GM21825 (cell line): ENCODE measurements at regions not wholly inside any gene's neighbourhood (a gene's known extent, or its start where the extent isn't known, plus 50 kb on each side); places are given as distances from the start of the nearest gene placed in this dataset.
A peak's percentile ranks its signal among the peaks of the same experiment; 100 is the strongest.

ENCODE experiments used
- ATAC-seq: cut with Tn5 transposase; IDR thresholded peaks from one replicate; pipeline ENCODE4 v1.9.1; 2021; ENCODE audit warnings: mild to moderate bottlenecking, moderate library complexity; ENCODE audit not compliant: unreplicated experiment

DNA sequence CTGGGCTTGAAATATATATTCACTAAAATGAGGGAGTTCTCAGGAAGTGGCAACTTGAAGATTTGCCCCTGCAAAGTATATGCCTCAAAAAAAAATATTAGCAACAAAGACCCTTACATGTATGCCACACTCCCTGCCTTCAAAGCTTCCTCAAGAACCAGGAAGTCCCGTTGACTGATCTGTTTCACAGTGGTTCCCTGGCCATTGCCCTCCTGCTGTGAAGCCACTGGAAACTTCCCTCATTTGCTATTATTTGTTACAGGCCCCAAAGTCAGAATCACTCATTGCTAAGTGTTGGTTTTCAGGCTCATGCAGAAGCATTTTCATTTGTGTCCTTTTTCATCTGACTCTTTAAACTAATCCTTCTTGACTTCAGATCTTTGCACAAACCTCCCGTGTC, 421.5 kb downstream of the ZNF521 start:
- no peak for ATAC-seq

DNA sequence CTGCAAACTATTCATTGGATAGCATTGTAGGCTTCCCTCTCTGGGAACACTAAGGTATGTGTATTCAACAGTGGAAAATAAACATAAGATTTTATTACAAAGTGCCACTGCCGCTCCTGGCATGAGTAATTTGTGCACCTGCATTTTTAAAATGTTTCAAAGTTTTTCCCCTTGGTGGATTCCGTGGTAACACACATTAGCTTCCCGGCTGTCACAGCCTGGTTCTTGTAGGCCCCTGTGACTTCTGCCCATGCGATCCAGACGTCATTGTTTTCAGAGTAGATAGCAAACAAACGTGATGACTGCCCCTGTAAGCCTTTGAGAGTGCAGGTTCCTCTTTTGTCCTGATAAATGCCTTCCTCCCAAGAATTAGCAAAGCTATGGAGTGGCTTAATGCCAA, 421.0 kb downstream of the ZNF521 start:
- no peak for ATAC-seq

DNA sequence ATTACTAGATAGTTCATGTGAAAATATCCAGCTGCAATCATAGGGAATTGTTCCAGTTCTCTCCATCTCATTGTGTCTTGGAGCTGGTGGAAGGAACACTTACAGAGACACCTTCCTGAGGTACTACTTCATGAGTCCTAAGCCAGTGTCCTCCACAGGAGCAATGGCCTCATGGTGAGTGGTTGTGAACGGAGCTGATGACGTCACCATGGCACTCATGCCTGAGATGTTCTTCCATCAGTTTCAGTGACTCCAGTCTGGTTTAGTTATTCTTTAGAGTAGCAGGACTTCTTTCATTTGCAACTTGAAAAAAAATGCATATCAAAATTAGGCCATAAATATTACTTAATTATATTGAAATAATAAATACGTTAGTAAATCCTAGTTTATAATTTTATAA, 418.6 kb downstream of the ZNF521 start:
- no peak for ATAC-seq

DNA sequence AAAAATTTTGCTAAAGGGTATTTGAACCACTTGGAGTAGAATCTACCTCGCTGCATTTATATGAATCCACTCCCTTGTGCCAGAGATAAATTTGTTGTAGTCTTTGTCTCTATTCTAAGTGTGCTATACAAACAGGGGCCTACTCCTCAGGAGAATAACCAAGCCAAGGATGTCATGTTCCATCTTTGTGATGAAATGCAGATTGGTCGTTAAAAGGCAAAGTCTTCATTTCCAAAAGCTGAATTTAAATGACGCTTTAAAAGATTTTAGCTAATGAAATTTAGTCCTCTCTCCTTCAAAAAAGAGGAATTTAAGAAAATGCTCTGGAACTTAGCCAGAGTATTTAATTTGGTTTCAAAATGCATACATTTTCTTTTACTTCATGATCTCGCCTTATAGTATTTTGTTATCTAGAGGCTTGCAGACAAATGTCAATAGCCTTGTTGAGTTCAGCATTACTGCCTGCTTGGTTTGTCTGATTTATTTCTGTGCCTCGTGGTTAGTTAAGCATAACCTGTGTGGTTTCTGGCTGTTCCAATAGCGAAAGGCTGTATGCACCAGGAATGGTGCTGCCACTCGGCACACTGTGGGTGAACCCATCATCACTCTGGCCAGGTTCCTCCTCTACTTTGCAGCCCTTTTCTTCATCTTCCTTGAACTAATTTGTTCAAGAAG, 417.6 kb downstream of the ZNF521 start:
- no peak for ATAC-seq

DNA sequence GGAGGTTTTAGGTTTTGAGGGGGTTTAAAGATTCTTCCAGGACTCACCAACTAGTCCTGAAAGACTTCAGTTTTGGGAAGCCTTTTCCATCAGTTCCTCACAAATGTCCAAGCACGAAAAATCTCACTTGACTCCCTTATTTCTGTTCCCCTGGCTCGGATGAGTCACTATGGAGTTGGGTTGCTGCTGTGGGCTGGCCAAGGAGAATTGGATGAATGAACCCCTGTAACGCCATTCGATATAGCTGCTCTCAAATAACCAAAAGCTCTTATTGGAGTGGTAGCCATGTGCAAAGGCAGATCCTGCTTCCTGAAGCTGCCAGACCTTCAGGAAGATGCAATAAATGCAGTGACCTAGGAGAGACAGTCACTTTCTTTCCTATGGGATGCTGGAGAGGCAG, 417.0 kb downstream of the ZNF521 start:
- ATAC-seq = no peak

DNA sequence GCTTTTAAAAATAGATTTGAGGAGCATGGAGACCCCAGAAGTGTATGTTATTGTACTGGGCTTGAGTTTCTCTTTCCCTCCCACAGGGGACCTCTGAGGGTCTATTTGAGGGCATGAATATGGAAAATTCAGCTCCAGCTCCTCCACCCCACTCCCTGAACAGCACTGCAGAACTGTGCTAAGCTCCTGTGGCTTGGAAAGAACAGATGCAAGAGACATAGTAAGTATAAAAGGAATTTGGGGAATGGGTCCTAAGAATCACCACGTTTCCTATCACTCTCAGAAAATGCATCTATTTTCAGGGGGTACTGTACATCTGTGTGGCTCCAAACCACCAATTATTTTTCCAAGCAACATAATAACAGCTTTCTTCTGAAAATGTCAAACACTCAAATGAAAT, 416.1 kb downstream of the ZNF521 start:
- no peak for ATAC-seq

DNA sequence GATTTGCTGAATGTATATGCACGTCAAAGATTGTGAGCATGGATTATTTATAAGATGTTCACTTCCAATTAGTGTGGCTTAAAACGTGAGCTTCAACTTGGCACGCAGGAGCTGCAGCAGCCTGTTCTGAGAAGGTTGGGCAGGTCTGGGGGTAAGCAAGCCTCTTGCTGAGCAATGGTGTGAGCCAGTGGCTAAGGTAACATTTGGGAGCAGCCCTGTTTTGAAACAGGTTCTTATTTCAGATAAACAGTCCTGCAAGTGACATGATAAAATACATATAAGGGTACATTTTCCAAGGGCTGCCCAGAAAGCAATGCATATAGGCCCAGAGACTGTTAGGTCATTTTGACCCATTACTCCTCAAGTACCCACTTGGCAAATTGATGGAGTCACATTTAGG, 415.3 kb downstream of the ZNF521 start:
- ATAC-seq = no peak

DNA sequence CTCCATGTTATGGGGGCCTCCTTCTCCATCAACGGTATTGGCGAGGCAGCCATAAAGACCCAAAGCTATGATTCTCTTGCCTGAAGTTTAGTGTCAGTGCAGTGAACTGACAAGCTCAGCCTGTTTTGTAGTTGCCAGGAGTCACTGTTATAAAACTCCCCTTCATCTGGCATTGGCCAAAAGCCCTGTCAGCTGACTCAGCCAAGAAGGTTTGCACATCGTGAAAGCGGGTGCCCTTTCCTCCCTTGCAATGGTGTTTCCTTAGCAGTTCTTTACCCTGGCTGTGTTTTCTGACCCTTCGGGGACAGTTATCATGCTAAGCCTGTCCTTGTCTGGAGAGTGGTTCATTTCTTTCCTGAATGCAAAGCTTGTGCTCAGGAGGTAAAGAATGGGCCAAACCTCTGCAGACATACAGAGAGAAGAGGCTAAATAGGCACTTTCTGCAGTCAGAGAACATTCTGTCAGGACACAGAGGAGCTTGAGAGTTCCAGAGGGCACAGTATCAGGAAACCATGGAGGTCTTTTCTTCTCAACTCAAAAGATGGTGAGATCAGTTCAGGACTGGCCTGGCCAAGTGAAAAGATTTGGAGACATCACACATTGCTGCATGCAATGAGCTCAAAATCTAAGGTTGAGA, 414.2 kb downstream of the ZNF521 start:
- no peak for ATAC-seq

DNA sequence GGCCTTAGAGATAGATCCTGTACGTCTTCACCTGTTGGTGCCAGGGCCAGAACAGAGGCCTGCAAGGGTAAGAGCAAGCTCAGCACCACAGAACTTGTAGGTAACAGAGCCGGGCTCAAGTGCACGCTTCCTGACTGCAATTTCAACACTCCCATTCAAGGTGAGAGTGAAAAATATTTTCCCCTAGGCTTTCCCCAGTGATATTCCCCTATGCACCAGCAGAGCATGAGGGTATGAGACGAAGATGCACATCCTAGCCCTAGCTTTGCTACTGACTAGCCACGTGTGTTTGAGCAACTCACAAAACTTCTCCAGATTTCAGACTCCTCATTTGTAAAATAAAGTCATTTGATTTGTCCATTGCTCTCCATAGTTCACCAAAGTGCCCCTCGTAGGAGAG, 411.6 kb downstream of the ZNF521 start:
- no peak for ATAC-seq

DNA sequence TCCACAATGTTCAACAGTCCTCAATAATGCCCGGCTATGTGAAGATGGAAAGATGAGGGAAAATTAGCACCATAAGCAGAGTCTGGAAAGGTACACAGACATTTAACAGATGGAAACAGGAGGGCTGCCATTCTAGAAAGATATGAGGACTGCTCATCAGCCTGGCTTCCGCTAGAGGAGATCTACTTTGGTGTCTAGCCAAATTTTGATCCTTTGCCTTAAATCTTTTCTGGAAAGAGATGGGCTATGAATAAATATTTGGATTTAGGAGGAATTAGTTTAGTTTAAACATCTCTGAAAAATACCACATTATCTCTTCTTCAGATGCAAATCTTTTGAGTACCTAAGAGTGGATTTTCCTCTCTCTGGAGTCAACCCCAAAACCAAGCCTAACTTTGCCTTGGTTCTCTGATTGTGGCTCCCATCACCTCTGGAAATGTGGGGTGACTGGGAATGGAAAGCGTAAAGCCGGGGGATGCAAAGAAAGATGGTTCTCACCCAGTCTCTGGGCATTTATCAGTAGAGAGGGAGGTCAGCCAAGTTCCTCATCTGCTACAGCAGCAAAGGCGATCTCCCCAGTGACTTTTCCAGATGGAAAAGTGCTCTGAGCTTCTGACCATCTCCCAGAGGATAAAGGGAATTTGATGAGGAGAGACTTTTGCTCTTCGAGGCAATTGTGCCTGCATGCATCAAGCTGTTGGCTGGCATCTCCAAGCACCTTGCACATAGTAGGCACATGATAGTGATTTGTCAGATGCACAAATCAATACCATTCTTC, 410.6 kb downstream of the ZNF521 start:
- ATAC-seq = no peak

DNA sequence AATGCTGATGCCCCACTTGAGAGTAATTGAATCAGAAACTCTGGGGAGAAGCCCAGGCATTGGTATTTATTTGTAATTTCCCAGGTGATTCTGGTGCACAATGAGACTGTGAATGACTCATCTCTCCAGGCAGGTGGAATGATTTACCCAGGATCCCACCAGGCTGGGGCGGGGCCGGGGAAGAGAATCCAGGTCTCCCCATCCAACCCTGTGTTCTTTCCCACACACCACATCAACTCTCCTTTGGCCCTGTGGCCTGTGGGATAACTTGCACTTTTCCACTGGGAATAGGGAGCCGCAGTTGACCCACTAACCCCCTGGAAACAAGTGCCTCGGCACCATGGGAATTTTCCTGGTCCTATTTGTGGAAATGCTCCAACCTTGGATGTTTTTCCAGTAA, 409.8 kb downstream of the ZNF521 start:
- ATAC-seq = no peak

DNA sequence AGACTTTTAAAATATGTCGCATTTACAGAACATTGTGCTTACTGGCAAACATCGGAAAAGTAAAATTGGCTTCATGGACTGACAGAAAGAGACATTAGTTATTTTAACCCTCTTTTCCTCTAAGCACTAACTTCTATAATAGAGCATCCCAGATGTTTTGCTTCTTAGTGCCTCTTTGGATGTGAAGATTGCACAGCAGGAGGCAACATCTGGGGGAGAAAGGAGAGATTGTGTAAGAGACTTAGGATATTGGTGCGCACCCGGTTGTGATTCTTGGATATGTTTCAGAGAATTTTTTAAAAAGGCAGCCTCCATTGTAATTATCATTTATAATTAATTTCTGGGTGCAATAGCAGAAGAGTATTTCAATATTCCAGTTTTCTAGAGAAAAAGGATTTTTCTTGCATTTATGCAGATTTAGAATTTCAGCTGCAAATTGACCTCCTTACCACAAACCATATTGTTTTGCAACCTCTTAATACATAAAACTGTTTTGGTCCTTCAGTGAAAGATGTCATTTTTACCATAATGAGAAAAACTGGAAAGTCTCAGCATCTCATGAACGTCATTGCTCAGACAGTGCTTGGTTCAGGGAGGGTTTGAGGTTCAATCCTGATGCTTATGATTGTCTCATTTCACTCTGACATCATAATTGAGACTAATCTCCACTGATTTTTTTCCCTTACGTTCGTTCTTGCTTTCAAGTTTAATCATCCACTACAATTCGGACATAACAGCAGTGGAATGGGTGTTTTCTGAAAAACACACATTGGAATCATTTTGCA, 404.3 kb downstream of the ZNF521 start:
- ATAC-seq = no peak

DNA sequence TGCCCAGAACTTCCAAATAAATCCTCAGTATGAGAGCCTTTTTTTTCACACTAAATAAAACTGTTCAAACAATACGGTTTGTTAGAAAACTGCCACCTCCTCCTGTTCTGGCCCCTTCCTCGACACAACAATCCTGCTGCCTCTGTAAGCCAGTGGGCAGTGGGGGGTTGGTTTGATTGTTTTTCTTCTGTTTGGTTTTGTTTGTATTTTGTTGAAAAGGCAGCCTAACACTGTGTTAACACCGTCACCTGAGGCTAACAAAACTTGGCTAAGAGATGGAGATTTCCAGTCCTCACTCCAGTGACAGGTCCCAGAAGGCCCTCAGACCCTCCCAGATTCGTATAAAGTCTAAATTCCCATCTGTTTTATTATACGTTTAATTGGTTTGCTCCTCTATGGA, 402.1 kb downstream of the ZNF521 start:
- no peak for ATAC-seq

DNA sequence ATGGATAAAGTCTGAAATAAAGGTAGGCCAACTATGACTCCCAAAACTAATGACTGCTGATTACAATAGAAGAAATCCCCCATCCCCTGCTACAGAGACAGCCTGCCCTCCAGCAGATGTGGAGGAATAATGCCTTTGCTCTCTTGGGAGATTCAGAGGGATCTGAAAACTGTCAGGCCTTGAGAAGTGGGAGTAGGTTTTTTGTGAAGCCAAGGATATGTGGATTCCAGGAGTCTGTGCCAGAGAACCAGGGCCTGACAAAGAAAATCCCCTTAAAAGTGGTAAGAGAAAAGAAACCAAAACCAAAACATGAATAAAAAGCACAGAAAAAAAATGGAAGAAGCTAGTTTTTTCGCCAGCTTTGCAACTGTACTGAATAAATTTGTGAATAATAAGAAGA, 397.6 kb downstream of the ZNF521 start:
- ATAC-seq = no peak

DNA sequence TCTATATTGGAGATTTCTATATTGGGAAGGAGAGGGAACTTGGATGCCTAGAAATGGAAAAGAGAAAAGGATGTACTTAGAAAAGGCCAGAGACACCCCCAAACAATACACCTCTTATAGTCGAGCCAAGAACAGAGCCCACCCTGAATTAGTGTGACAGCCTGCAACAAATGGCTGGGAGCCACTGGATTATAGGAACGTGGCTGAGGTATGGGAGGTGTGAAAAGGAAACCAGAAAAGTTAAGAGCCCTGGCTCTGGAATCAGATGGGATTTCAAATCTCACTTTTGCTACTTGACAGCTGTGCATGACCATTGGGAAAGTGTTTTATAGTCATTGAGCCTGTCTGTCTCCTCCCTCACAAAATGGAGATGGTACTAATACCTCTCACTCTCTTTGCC, 394.0 kb downstream of the ZNF521 start:
- no peak for ATAC-seq

DNA sequence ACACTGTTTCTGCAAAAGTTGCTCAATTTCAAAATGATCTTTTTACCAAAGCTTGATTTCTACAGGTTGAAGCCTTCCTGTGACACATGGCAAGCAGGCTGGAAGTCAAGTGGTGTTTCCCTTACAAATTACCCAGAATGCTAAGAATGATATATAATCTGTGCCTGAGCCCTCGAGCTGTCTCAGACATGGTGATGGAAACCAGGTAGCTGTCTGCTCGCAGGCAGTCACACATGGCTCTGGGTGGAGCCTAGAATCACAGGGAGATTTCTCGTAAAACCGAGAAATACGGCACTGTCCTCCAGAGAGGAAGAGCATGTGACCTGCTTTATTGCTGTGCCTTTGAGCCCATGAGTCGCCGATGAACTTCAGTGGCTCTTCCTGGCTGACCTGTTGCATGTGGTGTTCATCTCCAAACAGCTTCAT, 392.9 kb downstream of the ZNF521 start:
- no peak for ATAC-seq

DNA sequence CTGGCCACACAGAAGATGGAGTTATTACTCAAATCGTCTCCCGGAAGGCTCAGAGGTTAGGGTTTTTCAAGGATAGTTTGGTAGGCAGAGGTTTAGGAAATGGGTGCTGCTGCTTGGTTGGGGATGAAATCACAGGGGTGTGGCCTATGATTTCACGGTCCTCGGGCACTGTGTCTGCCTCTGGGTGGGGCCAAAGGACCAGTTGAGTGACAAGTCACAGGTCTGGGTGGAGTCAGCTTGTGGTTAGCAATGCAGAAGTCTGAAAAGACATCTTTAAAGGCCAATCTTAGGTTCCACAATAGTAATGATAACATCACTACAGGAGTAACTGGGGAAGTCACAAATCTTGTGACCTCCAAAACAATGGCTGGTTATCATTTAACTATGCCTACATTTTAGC, 387.8 kb downstream of the ZNF521 start:
- peak; percentile 90 for ATAC-seq

DNA sequence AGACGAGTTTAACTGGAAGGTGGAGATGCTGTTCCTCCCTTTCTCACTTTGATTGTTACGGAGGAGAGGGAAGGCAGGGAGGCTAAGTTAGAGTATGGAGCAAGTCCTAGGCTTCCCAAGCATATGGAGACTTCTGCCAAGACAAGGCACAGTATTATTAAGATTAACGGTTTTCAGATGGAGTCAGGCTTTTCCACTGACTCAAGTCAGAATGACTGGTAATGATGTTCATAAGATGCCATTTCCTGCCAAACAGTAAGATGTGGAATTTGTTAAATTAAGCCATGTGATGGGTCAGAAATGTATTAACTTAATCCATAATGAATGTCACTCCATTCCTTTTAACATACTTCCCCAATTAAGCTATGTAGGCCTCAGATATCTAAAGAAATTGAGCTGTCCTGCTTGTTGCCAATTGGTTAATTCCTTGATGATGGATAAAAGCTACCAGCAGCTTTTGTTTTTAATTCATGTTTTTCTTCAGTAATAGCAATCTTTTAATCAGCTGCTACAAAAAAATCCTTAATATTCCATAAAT, 383.7 kb downstream of the ZNF521 start:
- ATAC-seq = no peak

DNA sequence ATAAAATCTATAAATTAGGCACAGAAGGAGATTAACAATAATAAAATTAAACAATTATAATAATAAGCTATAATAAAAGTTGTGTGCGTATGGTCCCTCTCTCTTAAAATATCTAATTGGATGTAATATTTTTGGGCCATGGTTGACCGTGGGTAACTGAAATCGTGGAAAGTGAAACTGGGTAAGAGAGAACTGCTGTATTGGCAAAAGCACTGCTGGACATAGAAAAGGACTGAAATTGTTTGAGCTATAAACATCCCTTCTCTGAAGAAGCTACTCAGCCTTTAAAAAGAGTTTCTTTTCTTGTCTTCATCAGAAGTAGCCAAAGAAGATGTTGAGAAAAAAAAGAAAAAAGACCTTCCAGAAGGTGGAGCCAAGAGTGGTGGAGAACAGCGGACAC, 379.4 kb downstream of the ZNF521 start:
- no peak for ATAC-seq

DNA sequence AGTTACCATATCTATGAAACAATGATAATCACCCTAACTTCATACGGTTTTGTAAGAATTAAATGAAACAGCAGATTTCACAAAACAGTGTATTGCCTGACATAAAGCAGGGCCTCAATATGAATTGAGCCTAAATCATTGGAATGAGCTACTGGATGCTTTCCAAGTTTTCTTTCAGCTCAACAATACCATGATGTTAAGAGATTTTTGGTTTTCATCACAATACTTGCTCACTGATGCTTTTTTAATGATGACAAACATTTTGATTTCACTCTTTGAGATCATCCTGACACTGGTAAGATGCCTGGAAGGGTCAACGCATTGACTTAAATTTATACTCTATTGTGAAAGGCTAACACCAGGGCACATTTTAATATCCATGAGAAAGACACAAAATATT, 377.5 kb downstream of the ZNF521 start:
- no peak for ATAC-seq
